ENCODE measurements at regions not wholly inside any gene's neighbourhood (a gene's known extent, or its start where the extent isn't known, plus 50 kb on each side); places are given as distances from the start of the nearest gene placed in this dataset.

DNA sequence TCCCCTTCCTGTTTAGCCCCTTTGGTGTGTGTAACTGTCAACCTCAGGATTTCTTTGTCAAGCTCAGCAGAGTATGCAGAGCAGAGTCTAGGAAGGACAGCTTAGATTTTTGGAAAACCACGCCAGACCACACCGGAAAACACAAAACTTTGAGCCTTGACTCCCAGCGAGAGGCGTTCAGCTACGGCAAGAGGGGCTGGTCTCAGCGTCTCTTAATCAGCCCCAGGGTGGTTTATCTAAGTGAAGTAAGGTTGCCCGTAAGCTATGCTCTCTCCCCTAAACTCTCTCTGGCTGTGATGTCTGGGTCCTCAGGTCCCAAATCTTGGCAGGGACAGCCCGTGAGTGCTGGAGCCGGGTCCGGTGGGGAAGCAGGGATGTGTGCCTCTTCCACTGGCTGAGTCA, 230.9 kb downstream of the KLF6 start:
- TF ChIP-seq, protein P1, sequence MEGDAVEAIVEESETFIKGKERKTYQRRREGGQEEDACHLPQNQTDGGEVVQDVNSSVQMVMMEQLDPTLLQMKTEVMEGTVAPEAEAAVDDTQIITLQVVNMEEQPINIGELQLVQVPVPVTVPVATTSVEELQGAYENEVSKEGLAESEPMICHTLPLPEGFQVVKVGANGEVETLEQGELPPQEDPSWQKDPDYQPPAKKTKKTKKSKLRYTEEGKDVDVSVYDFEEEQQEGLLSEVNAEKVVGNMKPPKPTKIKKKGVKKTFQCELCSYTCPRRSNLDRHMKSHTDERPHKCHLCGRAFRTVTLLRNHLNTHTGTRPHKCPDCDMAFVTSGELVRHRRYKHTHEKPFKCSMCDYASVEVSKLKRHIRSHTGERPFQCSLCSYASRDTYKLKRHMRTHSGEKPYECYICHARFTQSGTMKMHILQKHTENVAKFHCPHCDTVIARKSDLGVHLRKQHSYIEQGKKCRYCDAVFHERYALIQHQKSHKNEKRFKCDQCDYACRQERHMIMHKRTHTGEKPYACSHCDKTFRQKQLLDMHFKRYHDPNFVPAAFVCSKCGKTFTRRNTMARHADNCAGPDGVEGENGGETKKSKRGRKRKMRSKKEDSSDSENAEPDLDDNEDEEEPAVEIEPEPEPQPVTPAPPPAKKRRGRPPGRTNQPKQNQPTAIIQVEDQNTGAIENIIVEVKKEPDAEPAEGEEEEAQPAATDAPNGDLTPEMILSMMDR (IDR thresholded peaks at IDR 0.05; ENCODE audit: control insufficient read depth, extremely low read depth, insufficient read depth), result no peak

DNA sequence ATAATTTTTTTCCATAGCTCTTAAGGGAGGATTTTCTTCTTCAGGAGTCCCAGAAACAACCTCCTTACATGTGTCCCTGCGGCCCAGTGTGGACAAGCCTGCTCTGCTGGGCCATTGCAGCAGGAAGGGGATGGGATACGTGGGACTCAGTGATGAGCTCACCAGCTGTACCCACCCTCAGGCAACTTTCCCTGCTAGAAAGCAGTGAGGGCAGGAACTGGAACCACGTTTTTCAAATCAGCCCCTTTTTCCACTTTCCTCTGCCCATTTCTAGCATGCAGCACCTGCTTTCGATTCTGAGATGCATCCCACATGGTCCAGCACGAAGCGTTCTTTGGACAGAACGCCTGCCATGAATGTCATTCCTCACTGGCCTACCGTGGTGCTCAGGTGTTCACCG, 232.7 kb downstream of the KLF6 start:
- no peak overlapping the region for H3K4me3 ChIP-seq (ENCODE audit: low read depth, low read length)
- no peak for DNase-seq (ENCODE audit: low read depth)
- TF ChIP-seq, protein P1 (IDR thresholded peaks at IDR 0.05; ENCODE audit: control insufficient read depth, extremely low read depth, insufficient read depth), result no peak

More for the DNA sequence above, 230.9 kb downstream of the KLF6 start:
- DNase-seq (ENCODE audit: low read depth), result no peak
- no peak overlapping the region for H3K4me3 ChIP-seq (ENCODE audit: low read depth, low read length)

DNA sequence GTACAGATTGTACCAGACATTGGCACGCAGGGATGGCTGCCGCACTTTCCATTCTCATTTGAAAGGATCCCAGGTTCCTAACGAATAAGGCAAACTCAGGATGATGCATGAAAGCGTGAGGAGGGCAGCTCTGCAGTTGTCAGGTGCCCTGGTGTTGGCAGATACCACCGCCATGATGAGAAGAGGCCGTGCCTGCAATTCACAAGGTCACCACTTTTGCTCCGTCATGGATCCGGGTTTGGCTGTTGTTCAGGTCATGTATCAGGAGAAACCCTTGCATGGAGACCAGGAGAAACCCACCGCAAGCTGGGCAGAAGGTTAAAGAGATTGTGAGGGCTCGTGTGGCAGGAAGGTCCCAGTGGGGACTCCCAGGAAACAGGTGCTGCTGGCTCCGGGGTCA, 233.2 kb downstream of the KLF6 start:
- TF ChIP-seq, protein P1 (IDR thresholded peaks at IDR 0.05; ENCODE audit: control insufficient read depth, extremely low read depth, insufficient read depth), result no peak
- H3K4me3 ChIP-seq (ENCODE audit: low read depth, low read length), result no peak overlapping the region
- DNase-seq (ENCODE audit: low read depth), result no peak

DNA sequence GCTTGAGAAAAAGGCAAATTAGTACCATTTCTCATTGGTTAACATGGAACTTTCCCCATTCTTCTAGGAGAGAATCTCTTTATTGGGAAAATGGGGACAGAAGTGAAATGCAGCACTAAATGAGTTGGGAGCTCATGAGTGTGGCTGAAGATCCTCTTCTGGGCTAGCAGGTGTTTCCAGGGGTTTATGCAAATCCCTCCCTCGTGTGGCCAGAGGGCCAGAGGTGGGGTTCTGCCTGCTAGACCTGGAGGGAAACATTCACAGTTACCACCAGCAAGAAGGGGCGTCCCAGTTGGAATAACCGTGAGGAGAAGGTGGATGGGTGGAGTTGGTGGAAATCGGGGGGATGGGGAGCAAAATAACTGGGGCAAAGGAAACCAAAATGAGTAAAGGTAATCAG, 235.9 kb downstream of the KLF6 start:
- TF ChIP-seq, protein P1 (IDR thresholded peaks at IDR 0.05; ENCODE audit: control insufficient read depth, extremely low read depth, insufficient read depth), result no peak
- no peak for DNase-seq (ENCODE audit: low read depth)
- H3K4me3 ChIP-seq (ENCODE audit: low read depth, low read length), result no peak overlapping the region

DNA sequence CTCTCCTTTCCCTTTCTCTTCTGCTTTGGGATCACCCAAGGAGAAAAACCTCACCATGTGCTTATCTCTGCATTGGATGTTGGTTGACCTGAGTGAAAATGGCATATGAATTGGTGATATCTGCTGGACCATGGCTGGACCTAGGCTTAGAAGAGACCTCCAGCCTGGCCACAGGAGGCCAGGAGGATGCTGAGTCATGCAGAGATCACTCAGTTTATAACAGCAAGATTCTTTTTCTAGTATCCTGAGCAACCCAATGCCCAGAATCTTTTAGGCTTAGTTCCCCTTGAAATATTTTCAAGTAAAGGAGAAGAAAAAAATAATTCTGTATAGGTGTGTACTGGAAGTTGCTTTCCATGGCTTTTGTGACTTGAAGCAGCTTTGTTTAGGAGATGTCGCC, 236.3 kb downstream of the KLF6 start:
- TF ChIP-seq, protein P1 (IDR thresholded peaks at IDR 0.05; ENCODE audit: control insufficient read depth, extremely low read depth, insufficient read depth), result no peak
- no peak for DNase-seq (ENCODE audit: low read depth)
- H3K4me3 ChIP-seq (ENCODE audit: low read depth, low read length), result no peak overlapping the region

DNA sequence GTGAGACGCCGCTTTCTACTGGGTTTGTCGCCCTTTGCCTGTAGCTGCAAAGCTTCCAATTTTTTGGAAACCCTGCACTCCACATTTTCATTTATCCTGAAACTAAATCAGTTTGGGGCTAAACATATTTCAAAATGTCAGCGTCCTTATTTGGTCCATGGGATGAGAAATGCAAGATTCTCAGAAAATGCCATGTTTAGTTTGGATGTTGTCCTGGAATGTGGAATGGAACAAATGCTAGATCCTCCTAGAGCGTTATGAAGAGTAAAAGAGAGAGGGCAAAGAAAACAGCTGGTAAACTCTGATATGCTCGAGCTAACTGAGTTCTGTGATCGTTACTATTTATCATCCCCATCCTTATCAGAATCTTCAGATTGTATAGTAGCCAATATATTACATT, 236.9 kb downstream of the KLF6 start:
- H3K4me3 ChIP-seq (ENCODE audit: low read depth, low read length), result no peak overlapping the region
- no peak for DNase-seq (ENCODE audit: low read depth)
- TF ChIP-seq, protein P1 (IDR thresholded peaks at IDR 0.05; ENCODE audit: control insufficient read depth, extremely low read depth, insufficient read depth), result no peak

DNA sequence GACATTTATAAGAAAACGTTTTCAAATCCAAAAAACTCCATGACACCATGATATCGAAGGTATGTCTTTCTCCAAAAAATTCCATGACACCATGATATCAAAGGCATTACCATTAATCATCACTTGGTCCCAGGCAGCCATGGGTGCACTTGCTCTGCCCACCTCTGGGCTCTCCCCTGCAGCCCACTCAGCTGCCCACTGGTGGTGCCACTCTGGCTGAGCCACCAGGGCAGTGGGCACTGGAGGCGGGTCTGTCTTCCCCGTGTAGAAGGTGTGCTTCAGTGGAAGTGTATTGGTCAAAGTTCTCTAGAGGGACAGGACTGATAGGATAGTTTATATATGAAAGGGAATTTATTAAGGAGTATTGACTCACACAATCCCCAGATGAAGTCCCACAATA, 240.4 kb downstream of the KLF6 start:
- DNase-seq (ENCODE audit: low read depth), result no peak

More for the DNA sequence above, 240.4 kb downstream of the KLF6 start:
- TF ChIP-seq, protein P1 (IDR thresholded peaks at IDR 0.05; ENCODE audit: control insufficient read depth, extremely low read depth, insufficient read depth), result no peak
- H3K4me3 ChIP-seq (ENCODE audit: low read depth, low read length), result no peak overlapping the region

All from LNCaP clone FGC (cell line).